GM10266 (cell line): ENCODE measurements at regions not wholly inside any gene's neighbourhood (a gene's known extent, or its start where the extent isn't known, plus 50 kb on each side); places are given as distances from the start of the nearest gene placed in this dataset.

Experiments used
- DNase-seq: peaks from one replicate; pipeline ENCODE4 v3.0.0; 2012; ENCODE audit errors: extremely low spot score
- TF ChIP-seq, protein P1 (sequence below): IDR thresholded peaks from 2 replicates; pipeline ENCODE4 v1.5.1; 2012; ENCODE audit warnings: mild to moderate bottlenecking, low read depth; ENCODE audit not compliant: control insufficient read depth, insufficient read depth; ENCODE audit errors: missing control alignments

DNA sequence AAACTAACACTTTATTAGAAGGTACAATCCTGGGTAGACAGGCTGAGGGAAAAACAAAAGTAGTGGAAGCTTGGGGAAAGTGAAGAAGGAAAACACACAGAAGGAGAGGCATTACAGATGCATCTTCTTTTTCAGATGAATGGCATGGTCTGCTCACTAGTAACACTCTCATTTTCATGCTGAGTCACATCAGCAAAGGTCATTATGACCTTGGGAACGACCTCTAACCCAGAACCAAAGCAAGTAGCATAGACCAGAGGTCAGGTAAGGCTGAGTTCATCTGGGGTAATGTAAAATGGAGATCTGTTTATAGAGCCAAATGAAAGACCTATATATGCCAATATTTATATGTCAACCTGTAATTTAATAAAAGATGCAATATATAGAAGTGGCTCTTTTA lies 294.4 kb upstream of the LRRTM4 start:
- no peak for DNase-seq
- TF ChIP-seq, protein P1, sequence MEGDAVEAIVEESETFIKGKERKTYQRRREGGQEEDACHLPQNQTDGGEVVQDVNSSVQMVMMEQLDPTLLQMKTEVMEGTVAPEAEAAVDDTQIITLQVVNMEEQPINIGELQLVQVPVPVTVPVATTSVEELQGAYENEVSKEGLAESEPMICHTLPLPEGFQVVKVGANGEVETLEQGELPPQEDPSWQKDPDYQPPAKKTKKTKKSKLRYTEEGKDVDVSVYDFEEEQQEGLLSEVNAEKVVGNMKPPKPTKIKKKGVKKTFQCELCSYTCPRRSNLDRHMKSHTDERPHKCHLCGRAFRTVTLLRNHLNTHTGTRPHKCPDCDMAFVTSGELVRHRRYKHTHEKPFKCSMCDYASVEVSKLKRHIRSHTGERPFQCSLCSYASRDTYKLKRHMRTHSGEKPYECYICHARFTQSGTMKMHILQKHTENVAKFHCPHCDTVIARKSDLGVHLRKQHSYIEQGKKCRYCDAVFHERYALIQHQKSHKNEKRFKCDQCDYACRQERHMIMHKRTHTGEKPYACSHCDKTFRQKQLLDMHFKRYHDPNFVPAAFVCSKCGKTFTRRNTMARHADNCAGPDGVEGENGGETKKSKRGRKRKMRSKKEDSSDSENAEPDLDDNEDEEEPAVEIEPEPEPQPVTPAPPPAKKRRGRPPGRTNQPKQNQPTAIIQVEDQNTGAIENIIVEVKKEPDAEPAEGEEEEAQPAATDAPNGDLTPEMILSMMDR = no peak

GRCh38 chr2:77818186-77818585 lies 296.0 kb upstream of the LRRTM4 start:
- TF ChIP-seq, protein P1 = no peak

DNA sequence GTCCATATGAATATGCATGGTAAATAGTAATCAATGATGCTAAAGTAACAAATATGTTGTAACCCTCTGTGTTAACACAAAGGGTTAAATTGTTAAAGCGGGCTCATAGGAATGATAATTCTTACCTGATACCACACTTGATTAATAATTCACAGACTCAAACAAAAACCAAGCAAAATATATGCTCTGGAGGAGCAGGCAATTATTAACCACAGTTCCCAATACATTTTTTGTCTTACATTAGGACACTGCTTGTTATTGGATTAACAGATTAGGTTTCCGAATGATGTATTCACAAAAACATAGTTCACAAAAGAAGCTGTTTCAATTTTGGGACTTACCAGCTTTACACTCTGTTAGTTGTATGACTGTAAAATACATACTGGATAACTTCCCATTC lies 300.9 kb upstream of the LRRTM4 start:
- TF ChIP-seq, protein P1 = no peak
- no peak for DNase-seq

More at GRCh38 chr2:77818186-77818585, 296.0 kb upstream of the LRRTM4 start:
- no peak for DNase-seq

DNA sequence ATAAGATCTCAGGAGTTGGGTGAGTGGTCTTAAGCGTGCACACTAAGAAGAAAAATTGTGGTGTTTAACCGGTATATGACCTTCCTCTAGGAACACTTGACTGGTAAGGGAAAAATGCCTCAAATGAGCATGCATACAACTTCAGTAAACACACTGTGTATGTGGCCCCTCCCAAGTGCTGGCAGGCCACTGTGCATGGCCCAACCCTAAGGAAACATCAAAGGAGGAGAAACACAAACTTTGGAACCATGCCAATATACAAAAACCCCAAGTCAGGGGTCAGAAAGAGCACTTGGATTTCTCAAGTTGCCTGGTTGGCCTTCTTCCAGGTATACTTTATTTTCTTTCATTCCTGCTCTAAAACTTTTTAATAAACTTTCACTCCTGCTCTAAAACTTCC lies 308.9 kb upstream of the LRRTM4 start:
- DNase-seq = no peak
- TF ChIP-seq, protein P1 = no peak

GRCh38 chr2:77831471-77831870 lies 309.3 kb upstream of the LRRTM4 start:
- TF ChIP-seq, protein P1 = no peak
- no peak for DNase-seq

DNA sequence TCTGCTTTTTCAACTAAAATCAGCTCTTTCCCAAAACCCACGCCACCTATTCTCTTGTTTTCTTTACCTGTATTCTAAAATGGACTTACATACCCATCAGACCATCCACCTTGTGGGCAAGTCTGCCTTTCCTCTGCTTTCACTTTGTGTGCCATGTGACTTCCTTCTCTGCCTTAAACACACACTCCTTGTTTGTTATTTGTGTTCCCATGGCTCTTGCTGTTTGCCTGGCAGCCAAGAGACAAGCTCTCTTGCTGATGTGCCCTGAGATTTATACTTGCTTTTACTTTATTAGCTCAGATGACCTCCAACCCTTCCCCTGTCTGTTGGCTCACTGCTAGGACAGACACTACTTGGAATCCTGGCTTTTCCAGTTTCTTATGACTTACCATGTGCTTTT lies 309.7 kb upstream of the LRRTM4 start:
- TF ChIP-seq, protein P1 = no peak
- no peak for DNase-seq

DNA sequence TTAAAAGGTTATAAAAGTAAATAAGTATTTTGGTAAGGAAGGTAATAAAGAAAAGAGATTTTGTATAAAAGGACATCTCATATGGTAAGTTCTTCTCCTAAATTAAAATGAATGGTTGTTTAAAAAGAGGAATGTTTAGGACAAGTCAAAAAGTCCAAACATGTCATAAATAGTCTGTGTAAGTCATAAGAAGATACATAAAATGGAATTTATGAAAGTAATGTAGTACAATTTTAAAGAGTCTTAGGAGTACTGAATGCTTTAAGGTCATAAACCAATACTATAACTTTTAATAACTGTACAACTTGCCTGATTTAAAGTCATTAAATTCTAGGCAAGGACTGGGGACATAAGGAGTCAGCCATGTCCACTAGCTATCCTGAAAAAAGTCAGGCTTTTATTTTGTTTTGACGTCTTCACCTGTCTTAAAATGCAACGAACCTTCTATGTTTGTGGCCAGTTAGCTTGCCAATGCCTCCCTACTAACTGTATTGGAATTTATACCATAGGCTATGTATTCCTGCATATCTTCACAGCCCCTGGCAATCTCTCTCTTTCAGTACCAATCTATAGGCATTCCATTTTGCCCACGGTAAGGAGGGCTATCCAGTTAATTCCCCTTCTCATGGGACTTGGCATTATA lies 312.3 kb upstream of the LRRTM4 start:
- TF ChIP-seq, protein P1 = no peak
- DNase-seq = no peak
